ENCODE measurements at regions not wholly inside any gene's neighbourhood (a gene's known extent, or its start where the extent isn't known, plus 50 kb on each side); places are given as distances from the start of the nearest gene placed in this dataset.

DNA sequence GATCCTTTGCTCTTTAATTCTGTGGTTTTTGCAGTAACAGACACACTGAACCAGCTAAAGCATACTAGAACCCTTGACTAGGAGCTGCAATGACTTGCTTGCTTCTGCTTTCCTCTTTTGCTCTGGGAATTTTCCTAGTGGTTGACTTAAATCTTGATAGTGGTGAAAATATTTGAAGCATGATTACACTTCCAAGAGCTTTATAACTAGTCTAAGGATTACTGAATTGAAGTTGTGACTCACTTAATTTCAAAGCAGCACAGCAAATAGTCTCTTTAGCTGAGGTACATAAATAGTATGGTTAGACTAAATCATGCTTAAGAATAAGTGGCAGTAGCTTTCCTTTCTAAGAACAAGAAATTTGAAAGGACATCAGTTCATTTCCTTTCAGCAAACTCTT, 513.5 kb upstream of the GBE1 start:
- TF ChIP-seq, protein P1, sequence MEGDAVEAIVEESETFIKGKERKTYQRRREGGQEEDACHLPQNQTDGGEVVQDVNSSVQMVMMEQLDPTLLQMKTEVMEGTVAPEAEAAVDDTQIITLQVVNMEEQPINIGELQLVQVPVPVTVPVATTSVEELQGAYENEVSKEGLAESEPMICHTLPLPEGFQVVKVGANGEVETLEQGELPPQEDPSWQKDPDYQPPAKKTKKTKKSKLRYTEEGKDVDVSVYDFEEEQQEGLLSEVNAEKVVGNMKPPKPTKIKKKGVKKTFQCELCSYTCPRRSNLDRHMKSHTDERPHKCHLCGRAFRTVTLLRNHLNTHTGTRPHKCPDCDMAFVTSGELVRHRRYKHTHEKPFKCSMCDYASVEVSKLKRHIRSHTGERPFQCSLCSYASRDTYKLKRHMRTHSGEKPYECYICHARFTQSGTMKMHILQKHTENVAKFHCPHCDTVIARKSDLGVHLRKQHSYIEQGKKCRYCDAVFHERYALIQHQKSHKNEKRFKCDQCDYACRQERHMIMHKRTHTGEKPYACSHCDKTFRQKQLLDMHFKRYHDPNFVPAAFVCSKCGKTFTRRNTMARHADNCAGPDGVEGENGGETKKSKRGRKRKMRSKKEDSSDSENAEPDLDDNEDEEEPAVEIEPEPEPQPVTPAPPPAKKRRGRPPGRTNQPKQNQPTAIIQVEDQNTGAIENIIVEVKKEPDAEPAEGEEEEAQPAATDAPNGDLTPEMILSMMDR (IDR thresholded peaks at IDR 0.05) = no peak
- TF ChIP-seq POLR2A (IDR thresholded peaks at IDR 0.05) (no peak), POLR2AphosphoS5 (IDR thresholded peaks at IDR 0.05) (no peak)
